ENCODE measurements at regions not wholly inside any gene's neighbourhood (a gene's known extent, or its start where the extent isn't known, plus 50 kb on each side); places are given as distances from the start of the nearest gene placed in this dataset.

DNA sequence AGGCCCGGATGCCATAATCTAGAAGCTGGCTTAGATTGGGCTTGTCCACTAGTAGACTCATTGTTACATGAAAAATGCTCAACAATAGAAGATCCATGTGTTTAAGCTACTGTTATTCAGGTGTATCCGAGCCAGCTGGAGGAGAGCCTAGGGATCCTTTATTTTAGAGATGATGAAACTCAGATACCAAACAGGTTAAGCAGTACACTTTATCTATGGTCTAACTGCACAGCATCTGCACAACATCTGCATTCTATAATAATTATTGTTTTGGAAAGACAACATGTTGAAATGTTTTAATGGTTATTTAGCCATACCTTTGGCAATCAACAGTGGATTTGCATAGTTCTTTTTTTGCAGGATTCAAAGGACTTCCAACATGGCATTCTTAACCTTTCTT is 134.1 kb downstream of the RFPL4B start:
- in situ Hi-C loops (cut with HindIII; ENCODE audit: low sequenced_read_pairs), result no loop called here
- DNase-seq (ENCODE audit: low read depth, low spot score), result no peak
- H3K4me3 ChIP-seq (ENCODE audit: low read depth, low read length), result no peak overlapping the region
- TF ChIP-seq, protein P1, sequence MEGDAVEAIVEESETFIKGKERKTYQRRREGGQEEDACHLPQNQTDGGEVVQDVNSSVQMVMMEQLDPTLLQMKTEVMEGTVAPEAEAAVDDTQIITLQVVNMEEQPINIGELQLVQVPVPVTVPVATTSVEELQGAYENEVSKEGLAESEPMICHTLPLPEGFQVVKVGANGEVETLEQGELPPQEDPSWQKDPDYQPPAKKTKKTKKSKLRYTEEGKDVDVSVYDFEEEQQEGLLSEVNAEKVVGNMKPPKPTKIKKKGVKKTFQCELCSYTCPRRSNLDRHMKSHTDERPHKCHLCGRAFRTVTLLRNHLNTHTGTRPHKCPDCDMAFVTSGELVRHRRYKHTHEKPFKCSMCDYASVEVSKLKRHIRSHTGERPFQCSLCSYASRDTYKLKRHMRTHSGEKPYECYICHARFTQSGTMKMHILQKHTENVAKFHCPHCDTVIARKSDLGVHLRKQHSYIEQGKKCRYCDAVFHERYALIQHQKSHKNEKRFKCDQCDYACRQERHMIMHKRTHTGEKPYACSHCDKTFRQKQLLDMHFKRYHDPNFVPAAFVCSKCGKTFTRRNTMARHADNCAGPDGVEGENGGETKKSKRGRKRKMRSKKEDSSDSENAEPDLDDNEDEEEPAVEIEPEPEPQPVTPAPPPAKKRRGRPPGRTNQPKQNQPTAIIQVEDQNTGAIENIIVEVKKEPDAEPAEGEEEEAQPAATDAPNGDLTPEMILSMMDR (IDR thresholded peaks at IDR 0.05; ENCODE audit: low read depth, low read length), result no peak

- TF ChIP-seq, protein P1 (IDR thresholded peaks at IDR 0.05; ENCODE audit: low read depth, low read length), result no peak
- H3K4me3 ChIP-seq (ENCODE audit: low read depth, low read length), result no peak overlapping the region
- no peak for DNase-seq (ENCODE audit: low read depth, low spot score)
- in situ Hi-C loops (cut with HindIII; ENCODE audit: low sequenced_read_pairs), result no loop called here
These were observed 135.2 kb downstream of the RFPL4B start for GRCh38 chr6:112482373-112482772.

DNA sequence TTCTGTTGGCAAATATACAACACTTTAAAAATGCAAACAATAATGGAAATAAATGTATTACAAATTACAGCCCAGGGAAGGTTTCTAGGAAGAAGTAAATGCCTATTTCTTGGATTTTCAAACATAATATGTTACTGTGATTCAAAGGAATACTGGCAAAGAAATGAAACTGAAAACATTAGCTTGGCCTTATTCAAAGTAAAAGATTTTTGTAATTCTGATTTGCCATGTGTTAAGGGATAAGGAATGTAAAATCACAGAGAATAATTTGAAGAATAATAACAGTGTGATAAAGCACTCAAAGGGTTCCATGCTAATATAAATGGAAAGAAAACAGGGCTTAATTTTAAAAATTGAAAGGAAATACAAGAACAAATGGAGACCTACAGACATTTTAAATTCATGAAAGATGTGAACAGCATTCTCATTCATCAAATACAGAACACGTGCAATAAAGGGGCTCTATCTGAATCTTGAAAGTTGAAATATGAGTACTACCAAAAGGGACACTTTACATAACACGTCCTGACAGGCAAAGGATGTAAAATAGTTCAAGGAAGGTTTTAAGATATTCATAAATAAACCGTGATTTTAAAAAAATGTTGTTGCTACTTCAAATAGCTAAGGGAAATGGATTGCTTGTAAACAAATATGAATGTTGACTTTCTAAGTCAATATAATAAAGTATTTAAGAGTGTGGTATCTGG is 138.1 kb downstream of the RFPL4B start:
- no peak for DNase-seq (ENCODE audit: low read depth, low spot score)

GRCh38 chr6:112485827-112486212 is 138.7 kb downstream of the RFPL4B start:
- in situ Hi-C loops (cut with HindIII; ENCODE audit: low sequenced_read_pairs), result no loop called here
- TF ChIP-seq, protein P1 (IDR thresholded peaks at IDR 0.05; ENCODE audit: low read depth, low read length), result no peak
- no peak overlapping the region for H3K4me3 ChIP-seq (ENCODE audit: low read depth, low read length)
- no peak for DNase-seq (ENCODE audit: low read depth, low spot score)

More for the DNA sequence above, 138.1 kb downstream of the RFPL4B start:
- no peak overlapping the region for H3K4me3 ChIP-seq (ENCODE audit: low read depth, low read length)
- TF ChIP-seq, protein P1 (IDR thresholded peaks at IDR 0.05; ENCODE audit: low read depth, low read length), result no peak
- in situ Hi-C loops (cut with HindIII; ENCODE audit: low sequenced_read_pairs), result no loop called here

DNA sequence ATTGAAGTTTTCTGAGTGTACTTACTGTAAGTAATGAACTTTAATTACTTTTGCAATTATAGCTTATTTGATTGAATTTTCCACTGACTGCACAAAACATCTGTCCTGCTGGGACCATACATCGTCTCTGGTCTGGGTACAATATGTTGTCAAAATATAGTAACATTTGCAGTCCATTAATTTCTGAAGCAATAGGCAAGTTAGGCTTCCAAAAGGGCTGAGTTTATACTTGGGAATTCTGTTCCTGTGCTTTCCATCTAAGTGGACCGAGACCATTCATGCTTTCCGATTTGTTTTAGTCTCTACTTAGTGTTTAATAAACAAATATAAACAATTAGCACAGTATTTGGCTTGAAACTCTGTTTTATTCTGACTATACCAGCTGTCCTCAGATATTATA is 139.3 kb downstream of the RFPL4B start:
- no peak for DNase-seq (ENCODE audit: low read depth, low spot score)
- in situ Hi-C loops (cut with HindIII; ENCODE audit: low sequenced_read_pairs), result no loop called here
- TF ChIP-seq, protein P1 (IDR thresholded peaks at IDR 0.05; ENCODE audit: low read depth, low read length), result no peak
- H3K4me3 ChIP-seq (ENCODE audit: low read depth, low read length), result no peak overlapping the region

DNA sequence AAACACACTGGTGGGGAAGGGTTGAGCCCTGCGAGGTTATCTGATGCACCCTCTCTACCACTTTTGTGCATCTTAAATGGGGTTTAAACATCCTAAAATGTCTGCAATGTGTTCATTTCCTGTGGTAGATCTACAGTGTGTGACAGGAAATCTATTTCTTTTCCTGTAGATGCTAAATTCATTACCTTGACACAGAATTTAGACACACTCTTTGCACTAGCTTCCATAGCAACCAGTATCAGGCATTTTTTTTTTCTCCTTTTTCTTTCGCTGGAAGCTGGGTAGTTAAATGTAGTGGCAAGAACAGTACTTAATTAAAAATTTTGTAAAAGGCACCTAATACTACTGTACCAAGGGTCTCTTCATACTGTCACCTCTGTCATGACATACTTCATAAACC is 141.1 kb downstream of the RFPL4B start:
- in situ Hi-C loops (cut with HindIII; ENCODE audit: low sequenced_read_pairs), result no loop called here
- H3K4me3 ChIP-seq (ENCODE audit: low read depth, low read length), result no peak overlapping the region
- DNase-seq (ENCODE audit: low read depth, low spot score), result no peak

More for the DNA sequence above, 141.1 kb downstream of the RFPL4B start:
- TF ChIP-seq, protein P1 (IDR thresholded peaks at IDR 0.05; ENCODE audit: low read depth, low read length), result no peak

Measured in astrocyte of the spinal cord (primary cell).